Germinal center (tissue), 1 donor: ENCODE measurements at regions not wholly inside any gene's neighbourhood (a gene's known extent, or its start where the extent isn't known, plus 50 kb on each side); places are given as distances from the start of the nearest gene placed in this dataset.
"Not testable (repeated sequence)": the region's sequence is repeated elsewhere in the genome, so short reads cannot be mapped to it uniquely, and the experiment has no call there.

Experiments
- DNase-seq: peaks from one replicate; pipeline ENCODE4 v3.0.0; 2012; ENCODE audit warnings: mixed read lengths, low spot score

DNA sequence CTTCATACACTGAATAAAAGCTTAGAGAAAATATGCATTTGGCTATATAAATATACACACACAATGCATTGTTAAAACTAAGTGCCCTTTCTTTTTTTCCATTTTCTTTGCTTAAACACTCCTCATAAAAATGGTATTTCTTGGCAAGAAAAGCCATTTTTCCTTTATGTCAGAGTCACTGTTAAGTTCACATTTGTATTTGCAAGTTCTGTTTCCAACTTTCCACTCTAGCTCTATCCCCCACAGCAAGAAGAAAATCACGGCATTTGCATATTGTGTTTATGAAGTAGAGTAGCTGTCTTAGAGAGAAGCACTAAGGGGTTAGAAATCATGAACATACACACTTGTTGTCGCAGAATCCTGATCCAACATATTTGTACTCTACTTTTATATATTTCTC, 662.1 kb upstream of the MEF2C start:
- no peak for DNase-seq

DNA sequence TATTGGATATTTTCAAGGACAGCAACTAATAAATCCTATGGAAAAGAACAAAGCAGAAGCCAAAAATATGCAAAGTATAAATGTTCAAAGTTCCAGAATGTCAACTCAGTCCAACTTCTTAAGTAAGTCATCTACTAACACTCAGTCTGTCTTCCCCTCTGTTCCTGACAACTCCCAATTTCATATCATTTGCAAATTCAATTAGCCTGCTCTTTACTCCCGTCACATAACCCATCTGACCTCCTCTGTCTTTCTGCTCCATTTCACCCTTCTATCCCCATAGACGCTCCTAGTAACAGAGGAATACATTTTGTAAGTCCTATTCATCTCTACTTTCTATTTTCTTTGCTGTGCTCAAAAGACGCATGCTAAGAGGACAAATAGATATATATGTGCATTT, 659.8 kb upstream of the MEF2C start:
- no peak for DNase-seq

DNA sequence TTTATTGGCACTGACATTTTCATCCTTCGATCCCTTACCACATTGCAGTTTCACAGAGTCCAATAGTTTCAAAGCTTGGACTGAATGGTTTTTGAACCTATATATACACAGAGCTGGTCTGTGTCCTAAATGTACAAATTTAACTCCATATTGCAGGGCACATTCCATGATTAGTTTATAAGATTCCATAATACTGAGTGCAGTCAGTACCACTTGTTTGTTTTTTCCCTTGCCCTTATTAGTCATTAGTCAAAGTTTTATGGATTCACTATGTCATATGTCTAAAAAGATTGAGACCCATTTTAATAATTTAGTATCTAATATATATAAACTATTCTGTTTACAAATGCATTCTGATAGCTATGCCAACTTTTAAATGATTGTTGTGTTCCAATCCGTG, 654.8 kb upstream of the MEF2C start:
- no peak for DNase-seq

DNA sequence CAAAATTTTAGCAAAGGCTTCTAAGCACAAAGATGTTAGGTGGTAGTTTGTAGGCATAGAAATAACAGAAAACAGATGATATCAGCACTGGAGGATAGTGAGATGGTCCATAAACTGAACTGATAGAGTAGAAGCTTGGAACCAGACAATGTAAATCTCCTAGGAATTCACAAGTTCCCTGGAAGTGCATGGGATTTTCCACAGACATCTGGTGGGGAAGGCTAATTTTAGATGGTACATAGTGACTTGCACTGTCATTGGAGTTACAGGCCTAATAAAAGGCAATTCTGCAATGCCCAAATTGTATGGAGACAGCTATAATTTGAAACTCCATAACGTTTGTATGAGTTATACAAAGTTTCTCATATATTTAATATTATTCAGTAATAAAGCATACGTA, 653.0 kb upstream of the MEF2C start:
- DNase-seq, result no peak

DNA sequence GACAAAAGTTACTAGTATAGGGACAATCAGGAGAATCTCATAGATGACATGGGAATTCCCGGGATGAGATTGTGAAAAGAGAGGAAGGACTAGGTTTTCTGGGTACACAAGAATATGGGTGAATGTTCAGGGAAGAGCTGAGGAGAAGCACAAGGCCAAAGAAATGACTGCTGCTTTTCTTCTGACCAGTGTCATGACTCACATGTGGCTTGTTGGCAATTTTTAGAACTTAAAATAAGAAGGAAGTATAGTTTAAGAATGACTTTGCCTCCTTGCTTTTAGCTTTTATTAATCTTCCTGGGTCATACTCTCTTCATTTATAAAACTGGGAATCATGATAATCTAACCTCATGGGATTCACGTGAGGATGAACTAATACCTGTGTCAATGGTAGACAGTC, 652.4 kb upstream of the MEF2C start:
- no peak for DNase-seq

DNA sequence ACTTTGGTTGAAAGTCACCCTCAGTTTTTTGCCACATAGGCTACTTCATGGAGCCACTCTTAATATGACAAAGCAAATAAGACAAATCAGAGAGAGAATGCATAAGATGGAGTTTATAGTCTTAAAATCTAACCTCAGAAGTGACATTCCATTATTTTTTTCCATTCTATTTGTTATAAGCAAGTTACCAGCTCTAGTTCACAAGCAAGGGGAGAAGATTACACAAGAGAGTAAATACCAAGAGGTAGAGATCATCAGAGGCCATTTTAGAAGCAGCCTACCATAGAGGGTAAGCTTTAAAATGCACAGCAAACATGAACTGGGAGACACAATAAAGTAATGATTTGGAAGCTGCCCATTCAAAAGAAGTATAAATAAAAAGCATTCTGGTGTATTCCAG, 651.3 kb upstream of the MEF2C start:
- DNase-seq, result no peak

DNA sequence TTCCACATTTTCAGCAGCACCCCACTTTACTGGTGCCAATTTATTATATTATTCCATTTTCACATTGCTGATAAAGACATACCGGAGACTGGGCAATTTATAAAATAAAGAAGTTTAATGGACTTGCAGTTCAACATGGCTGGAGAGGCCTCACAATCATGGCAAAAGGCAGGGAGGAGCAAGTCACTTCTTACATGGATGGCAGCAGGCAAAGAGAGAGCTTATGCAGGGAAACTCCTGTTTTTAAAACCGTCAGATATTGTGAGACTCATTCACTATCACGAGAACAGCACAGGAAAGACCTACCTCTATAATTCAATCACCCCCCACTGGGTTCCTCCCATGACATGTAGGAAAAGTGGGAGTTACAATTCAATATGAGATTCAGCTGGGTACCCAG, 641.8 kb upstream of the MEF2C start:
- DNase-seq, result no peak

DNA sequence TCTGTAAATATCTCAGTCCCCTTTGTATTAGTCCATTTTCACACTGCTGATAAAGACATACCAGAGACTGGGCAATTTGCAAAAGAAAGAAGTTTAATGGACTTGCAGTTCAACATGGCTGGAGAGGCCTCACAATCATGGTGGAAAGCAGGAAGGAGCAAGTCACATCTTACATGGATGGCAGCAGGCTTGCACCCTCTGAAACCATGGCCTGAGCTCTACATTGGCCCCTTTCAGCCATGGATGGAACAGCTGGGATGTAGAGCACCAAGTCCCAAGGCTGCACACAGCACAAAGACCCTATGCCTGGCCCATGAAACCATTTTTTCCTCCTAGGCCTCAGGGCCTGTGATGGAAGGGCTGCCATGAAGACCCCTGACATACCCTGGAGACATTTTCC, 640.9 kb upstream of the MEF2C start:
- DNase-seq, result not testable (repeated sequence)

DNA sequence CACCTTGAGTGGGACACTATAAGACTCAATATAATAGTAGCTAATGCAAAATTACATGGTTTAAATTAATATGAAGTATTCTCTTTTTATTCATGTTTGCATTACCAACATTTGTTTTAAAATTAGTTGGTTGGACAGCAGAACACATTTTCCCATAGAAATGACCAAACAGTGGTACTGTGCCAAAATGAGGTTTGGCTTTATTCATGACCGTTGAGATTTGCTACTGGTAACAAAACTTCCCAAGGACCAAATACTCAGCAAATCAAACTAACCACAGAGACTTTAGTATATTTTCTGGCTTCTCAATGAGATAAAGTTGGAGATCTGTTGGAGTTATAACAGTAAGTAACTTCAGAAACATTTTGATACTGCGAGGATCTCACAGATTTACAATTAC, 637.8 kb upstream of the MEF2C start:
- no peak for DNase-seq

DNA sequence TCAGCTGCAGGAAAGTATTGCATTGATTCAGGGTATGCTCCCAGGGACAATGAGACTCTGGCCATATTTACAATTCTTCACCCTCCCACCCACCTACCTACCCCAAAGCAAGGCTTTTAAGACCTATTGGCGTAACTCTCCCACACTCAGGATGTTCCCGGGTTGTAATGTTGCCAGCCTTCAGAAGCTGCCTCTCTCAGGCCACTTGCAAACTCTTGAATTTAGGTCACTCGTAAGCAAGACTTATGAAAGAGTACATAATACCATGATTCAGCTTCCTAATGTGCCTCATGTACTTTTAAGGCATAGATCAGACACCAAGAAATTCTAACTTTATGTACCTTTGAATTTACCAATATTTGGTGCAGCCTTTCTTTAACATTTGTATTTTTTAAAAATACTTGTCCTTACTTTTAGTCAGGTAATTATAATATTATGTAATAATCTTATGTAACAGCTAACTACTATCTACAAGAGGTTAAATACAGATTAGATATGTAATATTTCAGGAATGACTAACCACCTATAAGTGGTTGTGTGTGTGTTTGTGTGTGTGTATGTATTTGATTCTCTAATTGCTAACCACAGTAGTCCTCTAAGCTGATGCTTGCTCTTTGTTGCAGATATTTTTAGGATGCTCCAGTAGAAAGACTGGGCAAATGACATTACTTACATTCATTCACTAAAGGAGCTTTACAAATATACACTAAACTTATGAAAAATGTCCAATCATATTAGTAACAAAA, 630.5 kb upstream of the MEF2C start:
- no peak for DNase-seq

DNA sequence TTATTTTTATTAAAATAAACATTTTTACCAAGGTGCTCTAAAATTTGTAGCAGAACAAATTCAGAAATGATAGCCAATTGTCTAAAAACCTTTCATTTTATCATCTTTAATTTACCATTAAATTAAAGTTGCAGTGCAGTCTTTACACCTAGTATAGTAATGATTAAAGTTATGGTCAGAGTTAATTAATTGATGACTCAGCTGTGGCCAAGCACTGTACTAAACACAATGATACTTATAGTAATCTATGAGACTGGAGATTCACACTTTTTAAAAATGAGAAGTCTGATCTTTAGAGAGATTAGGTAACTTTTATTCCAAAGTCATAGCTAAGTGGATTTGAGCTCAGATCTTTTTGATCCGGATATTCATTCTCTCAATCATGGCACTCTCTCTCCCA, 621.1 kb upstream of the MEF2C start:
- DNase-seq, result no peak

DNA sequence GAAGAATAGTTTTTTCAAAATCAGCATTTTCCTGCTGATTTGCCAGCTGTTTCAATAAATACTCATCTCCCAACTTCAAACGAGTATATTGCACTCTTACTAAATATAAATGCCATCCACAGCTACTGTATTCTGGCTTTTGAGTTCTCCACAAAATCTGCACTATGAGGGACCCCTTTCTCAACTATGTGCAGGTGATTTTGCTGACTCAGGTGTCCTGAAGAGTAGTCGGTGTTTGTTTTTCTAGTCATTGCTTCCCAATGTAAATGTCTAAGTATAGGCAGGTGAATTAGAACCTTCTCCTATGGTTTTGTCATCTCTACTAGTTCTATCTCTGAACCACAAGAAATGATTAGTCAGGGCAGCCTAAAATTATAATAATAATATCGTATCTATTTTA, 616.8 kb upstream of the MEF2C start:
- DNase-seq, result no peak

DNA sequence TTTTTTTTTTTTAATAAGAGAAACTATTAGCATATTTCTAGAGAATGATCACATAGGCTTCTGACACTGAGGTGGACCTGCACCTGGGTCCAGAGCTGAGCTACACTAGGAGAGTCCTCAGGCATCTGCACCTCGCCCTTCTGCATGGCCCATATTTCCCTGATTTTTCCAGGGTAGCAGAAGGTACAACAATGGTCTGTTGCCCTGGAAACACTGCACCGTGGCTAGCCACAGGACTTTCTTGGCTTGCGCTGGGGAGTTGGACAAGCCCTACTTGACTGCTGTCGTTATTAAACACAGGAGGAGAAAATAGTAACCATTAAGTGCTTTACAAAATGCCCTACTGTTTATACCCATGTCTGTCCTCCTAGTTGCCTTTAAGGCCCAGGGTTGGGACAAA, 615.7 kb upstream of the MEF2C start:
- DNase-seq, result no peak

DNA sequence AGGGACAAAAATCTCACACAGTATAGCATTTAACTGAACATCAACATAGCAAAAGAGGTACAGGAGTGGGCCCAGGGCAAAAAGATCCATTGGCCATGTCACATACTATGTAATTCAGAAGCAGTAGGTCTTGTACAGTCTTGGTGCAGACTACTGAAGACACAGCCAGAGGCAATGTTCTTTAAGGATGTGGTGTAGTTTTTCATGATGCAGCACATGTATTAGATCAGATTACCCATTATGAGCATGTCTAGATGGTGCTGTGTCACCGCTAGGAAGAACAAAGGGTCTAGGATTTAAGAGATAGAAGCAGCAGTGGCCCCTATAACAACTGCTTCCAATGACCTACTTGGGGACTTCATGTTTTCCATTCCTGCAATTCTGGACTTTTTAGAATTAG, 610.4 kb upstream of the MEF2C start:
- DNase-seq, result no peak

DNA sequence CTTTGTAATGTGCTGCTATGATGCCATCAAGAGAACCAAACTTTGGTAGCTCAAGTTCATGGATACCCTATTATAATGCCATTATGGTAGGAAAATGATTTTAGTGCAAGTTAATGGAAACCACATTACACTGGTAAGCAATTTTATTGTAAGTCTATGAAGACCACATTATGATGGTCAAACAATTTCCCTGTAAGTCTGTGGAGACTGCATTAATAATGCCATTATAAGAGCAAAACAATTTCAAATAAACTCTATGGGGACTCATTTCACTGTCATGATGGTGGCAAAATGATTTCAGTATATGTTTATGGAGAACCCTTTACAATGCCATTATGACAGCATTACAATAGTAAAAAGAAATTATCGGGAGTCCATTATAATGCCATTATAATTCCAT, 602.0 kb upstream of the MEF2C start:
- no peak for DNase-seq

DNA sequence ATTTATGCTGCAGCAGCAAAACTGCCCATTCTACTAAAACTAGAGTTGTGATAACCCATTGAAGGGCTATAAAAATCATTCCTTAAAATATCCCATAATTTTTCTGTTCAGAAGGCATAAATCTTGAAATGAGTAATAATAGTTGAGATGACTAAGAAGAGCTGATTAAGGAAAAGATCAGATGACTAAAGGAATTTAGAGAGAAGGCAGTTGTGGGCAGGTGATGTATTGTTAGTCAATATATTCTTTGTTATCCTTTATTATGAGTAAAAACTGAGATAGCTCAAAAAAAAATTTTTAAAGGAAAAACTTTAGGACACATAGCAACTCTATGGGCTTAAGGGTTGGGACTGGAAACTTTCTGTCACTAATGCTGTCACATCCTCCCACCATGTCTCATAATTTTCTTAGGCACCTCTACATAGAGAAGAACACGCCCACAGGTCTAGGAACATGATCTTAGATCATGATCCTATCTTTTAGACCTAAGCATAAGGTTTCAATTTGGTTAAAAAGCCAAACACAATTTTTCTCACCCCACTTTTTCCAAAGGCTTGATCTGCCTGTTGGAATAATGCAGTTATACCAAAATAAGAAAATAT, 597.5 kb upstream of the MEF2C start:
- no peak for DNase-seq

DNA sequence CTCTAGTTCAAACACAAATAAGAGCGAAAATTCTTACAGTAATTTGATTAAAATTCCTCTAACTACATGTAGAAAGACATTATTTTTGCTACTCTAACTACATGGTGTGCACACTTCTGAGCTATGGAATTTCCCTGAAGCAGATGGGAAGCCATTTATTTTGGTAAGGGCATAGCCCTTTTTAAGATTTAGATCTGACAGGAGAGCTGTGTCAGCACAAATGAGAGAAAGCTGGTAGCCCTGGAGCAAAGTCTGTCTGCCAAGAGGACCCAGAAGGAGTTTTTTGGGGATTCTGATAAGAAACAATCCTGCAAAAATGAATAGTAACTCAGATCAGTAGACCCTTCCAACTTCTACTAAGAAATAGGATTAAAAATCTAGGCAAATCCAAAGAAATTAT, 595.9 kb upstream of the MEF2C start:
- DNase-seq, result no peak

DNA sequence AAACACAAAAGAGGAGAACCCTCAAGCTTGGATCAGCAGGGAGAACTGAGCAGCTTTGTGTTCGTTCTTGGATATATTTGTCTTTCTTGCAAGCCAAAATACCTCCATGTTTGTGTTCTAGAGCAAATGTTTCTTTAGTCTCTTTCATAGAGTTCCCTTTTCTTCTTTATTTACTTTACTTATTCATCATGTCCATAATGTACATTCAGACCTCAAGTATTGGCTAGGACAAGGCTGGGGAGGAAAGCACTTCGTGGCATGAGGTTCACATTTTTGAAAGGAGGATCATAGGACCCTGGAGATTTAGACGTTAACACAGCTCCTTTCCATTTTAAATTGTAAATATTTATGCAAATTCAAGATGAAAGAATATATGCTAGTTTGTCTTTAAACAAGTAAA, 590.2 kb upstream of the MEF2C start:
- DNase-seq, result no peak

DNA sequence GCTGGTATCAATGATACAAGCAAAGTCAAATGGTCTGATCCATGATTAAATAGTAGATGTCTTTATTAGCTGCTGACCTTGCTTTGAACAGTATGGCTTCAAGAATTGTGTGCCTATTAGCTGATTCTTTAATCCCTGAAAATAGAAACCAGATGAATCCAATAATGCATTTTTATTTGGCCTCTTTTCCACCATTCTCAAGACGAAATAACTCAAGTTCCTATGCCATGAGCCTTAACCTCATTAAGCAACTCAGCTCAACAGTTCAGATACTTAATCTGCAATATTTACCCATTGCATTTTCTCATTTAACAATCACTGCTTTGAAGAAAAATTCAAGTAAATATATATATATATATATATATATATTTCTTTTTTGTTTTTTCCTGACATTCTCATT, 588.6 kb upstream of the MEF2C start:
- DNase-seq, result no peak

DNA sequence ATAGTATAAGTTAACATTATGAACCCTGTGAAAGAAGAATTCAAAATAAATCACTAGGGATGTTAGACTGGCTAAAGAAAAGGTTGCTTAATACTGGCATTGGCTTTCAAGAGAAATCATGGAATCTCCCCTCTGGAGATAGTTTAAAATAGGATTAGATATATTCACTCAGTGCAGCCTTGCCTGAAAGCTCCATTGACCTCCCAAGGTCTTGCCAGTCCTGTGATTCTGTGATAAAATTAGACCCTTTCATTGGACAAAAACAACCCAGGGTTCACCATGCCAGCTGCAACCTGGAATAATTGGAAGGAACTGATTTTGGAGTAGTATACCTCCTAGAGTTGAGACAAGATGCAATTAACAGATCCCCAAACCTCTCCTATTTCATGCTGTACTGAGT, 588.1 kb upstream of the MEF2C start:
- no peak for DNase-seq

DNA sequence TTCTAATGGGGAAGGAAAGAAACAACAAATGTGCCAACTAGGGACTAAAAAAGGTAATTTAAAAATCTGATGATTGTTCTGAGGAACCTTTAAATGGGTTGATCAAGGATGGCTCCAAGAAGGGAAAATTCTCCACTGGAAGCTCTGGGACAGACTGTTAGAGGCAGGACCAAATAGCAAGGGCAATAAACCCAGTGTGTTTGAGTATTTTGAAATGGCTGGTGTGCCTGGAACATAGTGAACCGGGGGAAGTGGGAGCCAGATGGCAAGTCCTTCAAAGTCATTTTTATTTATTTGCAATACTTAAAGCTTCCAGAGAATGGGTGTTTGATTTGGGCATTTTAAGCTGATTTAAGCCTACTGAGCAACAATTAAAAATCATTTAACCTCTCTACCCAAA, 587.7 kb upstream of the MEF2C start:
- no peak for DNase-seq

DNA sequence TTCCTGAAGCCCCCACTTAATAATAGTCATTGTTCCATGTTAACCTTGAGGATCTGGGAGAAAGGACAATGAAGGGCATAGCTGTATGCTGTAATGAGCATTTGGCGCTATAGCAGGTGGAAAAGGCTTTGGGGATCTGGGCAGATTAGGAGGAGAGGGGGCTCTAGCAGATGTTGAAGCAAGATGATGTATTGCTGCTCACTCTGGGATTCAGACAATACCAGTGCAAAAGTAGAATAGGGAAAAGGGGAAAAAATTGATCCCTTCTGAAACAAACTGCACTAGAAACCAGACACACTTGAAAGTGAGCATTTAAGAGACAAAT, 575.3 kb upstream of the MEF2C start:
- no peak for DNase-seq

DNA sequence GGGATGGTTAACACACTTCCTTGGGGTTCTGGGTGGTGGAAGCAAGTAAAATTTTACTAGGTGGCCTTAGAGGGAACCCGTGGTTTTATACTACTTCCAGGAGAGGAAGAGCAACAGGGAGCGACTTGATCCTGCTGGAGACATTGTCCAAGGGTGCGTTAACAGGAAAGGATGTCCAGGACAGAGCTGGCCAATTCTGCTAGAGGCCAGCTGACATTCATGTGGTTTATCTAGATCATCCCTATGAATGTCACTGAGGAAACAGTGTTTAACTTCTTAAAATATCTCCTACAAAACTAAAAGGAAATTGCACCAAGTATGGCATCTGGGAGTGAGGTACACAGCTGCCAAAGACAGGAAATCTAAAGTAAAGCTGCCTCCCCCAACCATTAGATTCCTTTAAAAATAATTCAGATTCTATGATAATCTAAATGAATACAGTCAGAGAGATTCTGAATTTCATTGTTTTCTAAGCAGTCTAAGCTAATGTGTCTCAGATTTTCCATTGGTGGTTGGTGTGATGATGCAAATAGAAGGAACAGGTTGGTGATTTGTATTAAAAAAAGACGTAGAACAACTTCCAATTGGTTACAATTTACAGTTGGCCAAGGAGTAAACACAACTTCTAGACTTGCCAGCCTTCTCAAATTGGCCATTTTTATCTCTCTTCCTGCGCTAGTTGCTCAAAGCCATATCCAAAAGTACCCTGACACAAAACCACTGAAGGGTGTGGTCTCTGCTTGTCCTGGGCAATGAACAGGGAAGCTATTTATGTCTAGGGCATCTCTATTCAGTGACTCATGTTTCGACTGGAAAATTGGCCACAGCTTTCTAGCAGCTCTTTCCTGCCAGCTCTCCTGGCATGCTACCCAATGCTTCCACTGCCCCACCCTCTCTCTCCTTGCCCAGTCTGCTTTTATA, 574.7 kb upstream of the MEF2C start:
- no peak for DNase-seq
